ENCODE measurements at regions not wholly inside any gene's neighbourhood (a gene's known extent, or its start where the extent isn't known, plus 50 kb on each side); places are given as distances from the start of the nearest gene placed in this dataset.

GRCh38 chr5:167029488-167029887 is 1262.0 kb upstream of the WWC1 start:
- no peak for DNase-seq (ENCODE audit: extremely low read depth, low read depth)
- TF ChIP-seq CTCF (IDR thresholded peaks at IDR 0.05; ENCODE audit: low read depth, low read length, missing control alignments): no peak
- no peak overlapping the region for H3K4me3 ChIP-seq (replicated peaks; ENCODE audit: low read depth, low read length)

- DNase-seq (ENCODE audit: extremely low read depth, low read depth): no peak
- peak; percentile 27 for TF ChIP-seq CTCF (IDR thresholded peaks at IDR 0.05; ENCODE audit: low read depth, low read length, missing control alignments)
- H3K4me3 ChIP-seq (replicated peaks; ENCODE audit: low read depth, low read length): no peak overlapping the region
These were observed 1260.8 kb upstream of the WWC1 start for GRCh38 chr5:167030500-167031120.

GRCh38 chr5:167036585-167036984 is 1254.9 kb upstream of the WWC1 start:
- DNase-seq (ENCODE audit: extremely low read depth, low read depth): no peak
- H3K4me3 ChIP-seq (replicated peaks; ENCODE audit: low read depth, low read length): no peak overlapping the region
- TF ChIP-seq CTCF (IDR thresholded peaks at IDR 0.05; ENCODE audit: low read depth, low read length, missing control alignments): no peak

- H3K4me3 ChIP-seq (replicated peaks; ENCODE audit: low read depth, low read length): no peak overlapping the region
- DNase-seq (ENCODE audit: extremely low read depth, low read depth): peak; percentile 3
- no peak for TF ChIP-seq CTCF (IDR thresholded peaks at IDR 0.05; ENCODE audit: low read depth, low read length, missing control alignments)
These were observed 1242.3 kb upstream of the WWC1 start for GRCh38 chr5:167049043-167049663.

- H3K4me3 ChIP-seq (replicated peaks; ENCODE audit: low read depth, low read length): no peak overlapping the region
- TF ChIP-seq CTCF (IDR thresholded peaks at IDR 0.05; ENCODE audit: low read depth, low read length, missing control alignments): no peak
- no peak for DNase-seq (ENCODE audit: extremely low read depth, low read depth)
These were observed 1241.5 kb upstream of the WWC1 start for GRCh38 chr5:167049771-167050567.

GRCh38 chr5:167050568-167051401 is 1240.7 kb upstream of the WWC1 start:
- no peak for TF ChIP-seq CTCF (IDR thresholded peaks at IDR 0.05; ENCODE audit: low read depth, low read length, missing control alignments)
- no peak overlapping the region for H3K4me3 ChIP-seq (replicated peaks; ENCODE audit: low read depth, low read length)
- no peak for DNase-seq (ENCODE audit: extremely low read depth, low read depth)
